GM19463 (cell line): ENCODE measurements at regions not wholly inside any gene's neighbourhood (a gene's known extent, or its start where the extent isn't known, plus 50 kb on each side); places are given as distances from the start of the nearest gene placed in this dataset.
"Not testable (repeated sequence)": the region's sequence is repeated elsewhere in the genome, so short reads cannot be mapped to it uniquely, and the experiment has no call there.

Experiments
- ATAC-seq: cut with Tn5 transposase; IDR thresholded peaks from one replicate; pipeline ENCODE4 v1.9.1; 2021; ENCODE audit warnings: mild to moderate bottlenecking, moderate library complexity; ENCODE audit not compliant: unreplicated experiment

DNA sequence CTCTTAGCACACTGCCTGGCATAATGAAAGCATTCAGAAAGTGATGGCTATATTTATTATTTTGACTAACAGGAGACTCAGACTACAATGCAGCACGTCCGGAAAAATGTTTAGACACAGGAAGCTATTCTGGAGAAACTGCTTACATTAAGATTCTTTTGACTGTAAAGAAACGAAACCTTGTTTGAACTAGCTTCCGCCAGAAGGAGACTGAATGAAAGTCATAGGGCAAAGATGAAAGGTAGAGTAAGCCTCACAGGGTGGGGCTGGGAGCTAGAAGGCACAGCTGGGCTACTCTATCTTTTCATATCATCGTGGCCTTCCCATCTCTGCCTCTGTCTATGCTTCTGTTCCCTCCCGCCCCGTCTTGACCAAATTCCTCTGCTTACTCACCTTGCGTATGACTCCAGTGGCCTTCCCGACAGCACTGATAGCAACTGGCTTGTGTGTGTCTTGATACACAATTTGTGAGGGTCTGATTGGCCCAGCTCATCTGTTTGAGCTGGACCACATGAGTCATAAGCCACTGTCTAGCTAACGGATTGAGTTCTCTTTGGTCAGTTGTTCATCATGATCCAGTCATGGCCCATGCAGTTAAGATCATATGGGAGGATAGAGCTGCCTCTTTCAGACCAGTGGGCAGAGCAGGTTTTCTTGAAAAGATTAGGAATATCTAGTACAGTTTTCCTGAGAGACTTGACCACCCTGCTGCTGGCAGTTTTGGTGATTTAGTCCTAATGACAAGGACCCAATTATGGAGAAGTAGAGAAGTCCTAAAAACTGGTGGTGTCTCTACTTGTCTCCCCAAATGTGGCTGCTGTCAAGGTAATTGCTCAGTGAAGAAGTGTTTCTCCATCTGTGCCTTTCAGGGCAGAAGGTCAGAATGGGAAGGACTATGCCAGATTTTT lies 151.5 kb upstream of the SLC38A2 start:
- peak; percentile 70 for ATAC-seq

- no peak for ATAC-seq
Measured at GRCh38 chr12:46523446-46523845, 150.9 kb upstream of the SLC38A2 start.

DNA sequence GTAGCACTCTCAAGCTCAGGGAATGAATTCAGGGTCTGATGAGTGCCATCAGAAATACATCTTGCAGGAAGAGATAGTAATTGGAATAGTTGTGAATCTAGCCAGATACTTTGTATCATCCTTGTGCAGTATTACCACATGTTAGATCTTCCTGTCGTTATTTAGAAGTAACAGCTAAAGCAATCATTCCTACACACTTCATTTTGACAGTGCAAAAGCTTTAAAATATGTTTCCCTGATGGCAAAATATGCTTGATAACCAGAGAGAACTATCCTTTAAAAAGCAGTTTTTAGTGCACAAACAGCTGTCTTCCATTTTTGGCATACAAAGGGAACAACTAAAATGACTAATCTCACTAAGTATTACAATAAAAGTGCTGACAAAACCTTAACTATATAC lies 149.5 kb upstream of the SLC38A2 start:
- ATAC-seq: no peak

DNA sequence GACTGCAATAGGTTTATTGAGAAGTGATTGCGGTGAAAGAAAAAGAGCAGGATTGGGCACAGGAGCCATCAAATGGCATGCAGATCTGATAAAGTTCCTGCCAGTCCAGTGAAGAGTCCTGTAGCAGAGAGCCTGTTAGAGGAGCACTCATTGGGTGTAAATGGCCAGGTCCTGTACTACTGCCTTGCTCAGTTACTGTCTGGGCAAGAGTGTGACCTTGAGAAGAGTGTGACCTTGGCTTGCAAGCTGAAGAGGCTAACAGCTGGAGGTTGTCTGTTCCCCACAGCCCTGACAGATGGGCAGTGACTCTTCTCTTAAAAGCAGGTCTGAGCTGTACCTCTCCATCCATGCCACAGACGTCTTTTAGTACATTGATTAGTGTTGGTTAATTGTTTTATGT lies 148.6 kb upstream of the SLC38A2 start:
- no peak for ATAC-seq

DNA sequence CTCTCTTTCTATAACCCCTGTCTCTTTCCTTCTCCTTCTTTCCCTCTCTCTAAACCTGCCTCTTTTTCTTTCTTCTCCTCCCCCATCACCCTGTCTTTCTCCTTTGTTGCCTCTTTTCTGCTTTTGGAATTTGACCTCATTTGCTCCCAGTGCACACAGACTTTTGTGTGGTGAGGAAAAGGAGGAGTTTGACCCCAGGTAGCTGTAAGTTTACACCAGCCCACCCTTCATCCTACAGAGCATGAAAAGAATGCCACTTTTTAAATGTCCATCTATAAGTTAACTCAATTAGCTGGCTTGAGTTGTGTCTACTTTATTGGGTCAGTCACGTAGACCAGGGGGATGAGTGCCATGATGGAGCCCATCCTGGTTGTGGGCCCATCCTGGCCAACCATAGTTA lies 146.8 kb upstream of the SLC38A2 start:
- ATAC-seq: no peak

DNA sequence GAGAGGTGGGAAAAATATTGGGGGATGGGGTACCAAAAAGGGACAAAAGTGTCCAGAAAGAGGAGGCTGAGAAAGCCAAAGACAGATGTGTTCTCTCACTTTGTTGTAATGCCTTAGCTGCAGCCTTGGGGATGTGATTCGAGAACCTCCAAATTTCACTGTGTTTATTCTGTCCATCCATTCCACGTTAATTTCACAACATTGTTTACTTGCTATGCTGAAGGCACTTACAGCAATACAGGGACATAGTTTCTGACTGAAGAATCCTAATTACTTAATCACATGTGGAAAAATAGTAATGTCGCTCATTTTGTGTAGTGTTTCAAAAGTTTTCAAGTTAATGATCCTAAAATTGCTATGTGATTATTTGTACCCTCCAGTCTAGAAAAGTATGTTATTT lies 146.2 kb upstream of the SLC38A2 start:
- ATAC-seq: no peak

DNA sequence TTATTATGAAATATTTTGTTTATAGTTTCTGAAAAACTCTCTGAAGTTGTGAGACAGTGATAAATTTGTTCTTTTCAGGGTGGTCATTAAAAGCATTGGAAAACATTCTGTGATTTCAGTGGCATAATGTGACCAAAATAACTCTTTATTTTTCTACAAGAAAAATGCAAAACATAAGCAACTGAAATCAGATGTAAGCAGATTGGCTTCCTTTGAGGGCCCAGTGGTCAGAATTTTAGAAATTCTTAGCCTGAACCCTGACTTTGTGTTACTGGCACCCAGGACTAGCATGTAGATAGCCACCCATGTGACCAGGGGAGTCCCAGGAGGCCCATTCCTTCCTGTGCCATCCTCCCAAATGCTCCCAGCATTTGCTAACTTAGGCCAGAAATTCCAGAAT lies 145.6 kb upstream of the SLC38A2 start:
- no peak for ATAC-seq

DNA sequence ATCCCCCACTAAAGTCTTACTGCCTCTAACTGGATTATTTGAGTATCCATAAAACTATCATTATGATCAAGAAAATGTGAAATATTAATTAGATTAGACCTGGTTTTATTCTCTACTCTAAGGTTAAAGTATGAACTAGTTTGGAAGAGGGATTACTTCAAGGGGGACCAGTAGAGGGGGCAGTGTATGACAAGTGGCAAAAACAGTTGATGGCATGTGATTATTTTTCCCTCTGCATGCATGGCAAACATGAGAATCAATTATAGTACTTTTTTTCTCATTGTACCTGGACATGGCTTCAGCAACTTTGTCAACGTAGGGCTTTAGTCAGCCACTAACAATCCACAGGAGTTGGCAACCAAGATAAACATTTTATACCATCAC lies 145.0 kb upstream of the SLC38A2 start:
- peak; percentile 27 for ATAC-seq

GRCh38 chr12:46516933-46517578 lies 144.5 kb upstream of the SLC38A2 start:
- peak; percentile 92 for ATAC-seq

DNA sequence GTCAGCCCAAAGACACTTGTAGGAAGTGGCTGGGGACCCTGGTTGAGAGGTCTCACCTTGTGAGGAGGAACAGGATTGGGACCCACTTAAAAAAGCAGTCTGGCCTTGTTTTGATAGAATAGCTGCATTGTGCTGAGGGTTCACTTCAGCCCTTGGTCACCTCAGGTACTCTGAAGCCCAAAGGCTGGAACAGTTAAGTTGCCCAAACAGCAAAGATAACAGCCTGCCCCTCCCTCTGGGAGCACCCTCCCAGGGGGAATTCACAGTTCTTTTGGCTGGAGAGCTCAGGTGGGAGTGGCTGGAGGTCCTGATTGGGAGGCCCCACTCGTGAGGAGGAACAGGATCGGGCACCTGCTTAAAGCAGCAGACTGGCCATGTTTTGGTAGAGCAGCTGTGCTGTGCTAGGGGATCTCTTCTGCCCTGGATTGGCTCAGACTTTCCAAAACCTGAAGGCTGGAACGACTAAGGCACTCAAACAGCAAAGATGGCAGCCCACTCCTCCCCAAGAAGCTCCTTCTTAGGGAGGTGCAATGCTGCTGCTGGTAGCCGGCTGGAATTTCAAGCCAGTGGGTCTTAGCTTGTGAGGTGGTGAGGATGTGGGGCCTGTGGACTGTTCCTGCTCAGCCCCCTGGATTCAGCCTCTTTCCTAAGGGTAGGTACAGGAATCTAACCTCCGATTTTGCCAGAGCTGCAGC lies 143.8 kb upstream of the SLC38A2 start:
- ATAC-seq: no peak

GRCh38 chr12:46515829-46516228 lies 143.3 kb upstream of the SLC38A2 start:
- ATAC-seq: no peak

DNA sequence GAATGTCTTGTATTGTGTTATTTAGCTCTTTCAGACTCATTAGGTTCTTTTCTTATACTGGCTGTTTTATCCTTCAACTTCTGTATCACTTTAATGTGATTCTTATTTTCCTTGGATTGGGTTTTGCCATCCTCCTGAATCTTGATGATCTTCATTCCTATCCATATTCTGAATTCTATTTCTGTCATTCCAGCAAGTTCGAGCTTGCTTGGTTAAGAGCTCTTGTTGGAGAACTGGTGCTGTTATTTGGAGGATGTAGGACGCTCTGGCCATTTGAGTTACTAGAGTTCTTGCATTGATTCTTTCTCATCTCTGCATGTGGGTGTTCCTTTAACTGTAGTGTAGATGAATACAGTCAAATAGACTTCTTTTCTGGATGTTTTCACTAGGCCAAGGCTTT lies 142.3 kb upstream of the SLC38A2 start:
- no peak for ATAC-seq

DNA sequence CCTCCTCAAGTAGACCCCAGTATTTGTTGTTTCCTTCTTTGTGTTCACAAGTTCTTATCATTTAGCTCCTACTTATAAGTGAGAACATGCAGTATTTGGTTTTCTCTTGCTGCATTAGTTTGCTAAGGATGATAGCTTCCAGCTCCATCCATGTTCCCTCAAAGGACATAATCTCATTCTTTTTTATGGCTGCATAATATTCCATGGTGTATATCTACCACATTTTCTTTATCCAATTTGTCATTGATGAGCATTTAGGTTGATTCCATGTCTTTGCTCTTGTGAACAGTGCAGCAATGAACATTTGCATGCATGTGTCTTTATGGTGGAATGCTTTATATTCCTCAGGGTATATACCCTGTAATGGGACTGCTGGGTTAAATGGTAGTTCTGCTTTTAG lies 137.7 kb upstream of the SLC38A2 start:
- ATAC-seq: not testable (repeated sequence)

DNA sequence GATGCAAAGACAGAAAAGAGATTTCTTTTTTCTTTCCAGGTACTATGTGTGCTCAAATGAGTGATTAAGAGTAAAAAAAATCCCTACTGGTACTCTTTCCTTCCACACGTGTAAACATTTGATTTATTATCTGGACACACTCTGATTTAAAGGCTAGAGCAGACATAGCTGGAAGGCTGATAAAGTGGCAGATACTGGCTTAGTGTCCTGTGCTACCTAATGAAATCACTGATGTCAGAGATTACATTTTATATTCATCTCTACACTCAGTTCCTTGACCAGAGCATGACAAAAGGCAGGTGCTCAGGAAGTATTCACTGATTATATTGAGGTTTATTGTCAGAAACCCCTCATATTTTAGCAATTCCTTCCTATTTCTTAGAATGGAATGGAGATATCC lies 136.6 kb upstream of the SLC38A2 start:
- no peak for ATAC-seq

DNA sequence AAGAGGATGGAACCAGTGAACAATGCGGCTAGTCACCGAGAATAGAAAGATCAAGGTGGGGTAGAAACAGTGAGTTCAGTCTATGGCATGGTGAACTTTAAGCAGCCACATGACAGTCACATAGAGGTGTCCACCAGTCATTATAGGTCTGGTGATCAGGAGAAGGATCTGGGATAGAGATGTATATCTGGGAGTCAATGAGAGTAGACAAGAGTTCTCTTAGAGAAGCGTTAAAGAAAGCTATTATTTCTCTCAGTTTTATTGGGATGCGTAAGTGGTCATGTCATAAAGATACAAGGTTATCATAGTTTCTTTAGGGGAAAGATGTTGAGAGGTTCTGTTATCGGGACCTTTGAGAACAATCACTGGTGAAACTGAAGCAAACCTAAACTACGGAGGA lies 136.1 kb upstream of the SLC38A2 start:
- no peak for ATAC-seq

DNA sequence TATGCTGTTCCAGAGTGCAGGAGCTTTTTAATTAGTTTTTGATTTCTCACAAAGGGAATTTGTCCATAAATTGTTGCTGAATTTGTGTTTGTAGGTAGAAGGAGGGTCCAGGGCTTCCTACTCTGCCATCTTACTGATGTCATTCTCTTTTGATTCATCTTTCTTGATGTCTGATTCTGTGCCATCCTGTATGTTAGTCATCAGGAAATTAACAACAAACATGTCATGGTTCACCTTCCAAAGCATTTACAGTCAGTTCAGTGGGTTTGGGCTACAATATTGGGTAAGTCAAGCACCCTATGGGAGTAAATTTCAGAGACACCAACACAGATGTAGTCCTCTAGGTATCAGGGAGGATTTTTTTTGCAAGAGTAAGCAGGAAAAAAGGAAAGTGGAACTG lies 135.2 kb upstream of the SLC38A2 start:
- ATAC-seq: no peak

GRCh38 chr12:46506961-46507360 lies 134.4 kb upstream of the SLC38A2 start:
- ATAC-seq: no peak

- no peak for ATAC-seq
Measured at GRCh38 chr12:46506198-46506597, 133.6 kb upstream of the SLC38A2 start.

GRCh38 chr12:46504494-46504893 lies 131.9 kb upstream of the SLC38A2 start:
- no peak for ATAC-seq

- ATAC-seq: no peak
Measured at GRCh38 chr12:46503637-46504175, 131.1 kb upstream of the SLC38A2 start.

DNA sequence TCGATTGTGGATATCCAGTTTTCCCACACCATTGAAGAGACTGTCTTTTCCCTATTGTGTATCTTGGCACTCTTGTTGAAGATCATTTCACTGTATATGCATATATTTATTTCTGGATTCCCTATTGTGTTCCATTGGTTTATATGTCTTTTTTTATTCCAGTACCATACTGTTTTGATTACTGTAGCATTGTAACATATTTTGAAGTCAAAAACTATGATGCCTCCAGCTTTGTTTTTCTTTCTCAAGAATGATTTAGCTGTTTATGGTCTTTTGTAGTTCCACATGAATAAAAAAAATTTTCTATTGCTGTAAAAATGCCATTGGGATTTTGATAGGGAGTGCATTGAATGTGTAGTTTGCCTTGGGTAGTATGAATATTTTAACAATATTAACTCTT lies 128.1 kb upstream of the SLC38A2 start:
- no peak for ATAC-seq

DNA sequence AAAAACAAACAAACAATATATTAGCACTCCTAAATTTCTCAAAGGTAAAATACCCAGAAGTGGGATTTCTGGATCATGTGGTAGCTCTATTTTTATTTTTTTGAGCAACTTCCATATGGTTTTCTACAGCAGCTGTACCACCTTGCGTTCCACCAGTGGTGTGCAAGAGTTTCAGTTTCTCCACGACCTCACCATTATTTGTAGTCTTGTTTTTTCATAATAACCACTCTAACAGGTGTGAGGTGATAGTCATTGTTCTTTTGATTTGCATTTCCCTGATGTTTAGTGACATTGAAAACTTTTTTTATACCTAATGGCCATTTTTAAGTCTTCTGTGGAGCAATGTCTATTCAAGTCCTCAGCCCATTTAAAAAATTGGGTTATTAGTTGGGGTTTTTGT lies 127.3 kb upstream of the SLC38A2 start:
- ATAC-seq: peak; percentile 93
